WTC11 (cell line): ENCODE measurements at regions not wholly inside any gene's neighbourhood (a gene's known extent, or its start where the extent isn't known, plus 50 kb on each side); places are given as distances from the start of the nearest gene placed in this dataset.

Experiments
- CREM ChIP-seq: sonication (generic); formaldehyde crosslinking; IDR thresholded peaks from 2 replicates; pipeline ENCODE4 v1.8.1; 2022; ENCODE audit warnings: mild to moderate bottlenecking, missing genetic modification reagents, moderate library complexity
- CTCF ChIP-seq: fragments of 200-600 bp; IDR thresholded peaks from 2 replicates; pipeline ENCODE4 v1.8.0; 2022; ENCODE audit warnings: antibody characterized with exemption
- ESRRA ChIP-seq: sonication (generic); formaldehyde crosslinking; IDR thresholded peaks from 2 replicates; pipeline ENCODE4 v1.8.1; 2022; ENCODE audit warnings: mild to moderate bottlenecking, missing genetic modification reagents, borderline replicate concordance
- ETV6 ChIP-seq: sonication (generic); formaldehyde crosslinking; IDR thresholded peaks from 2 replicates; pipeline ENCODE4 v1.8.1; 2022; ENCODE audit warnings: mild to moderate bottlenecking, missing genetic modification reagents
- JUN ChIP-seq: sonication (generic); formaldehyde crosslinking; IDR thresholded peaks from 2 replicates; pipeline ENCODE4 v1.8.0; 2023; ENCODE audit warnings: mild to moderate bottlenecking, missing genetic modification reagents
- OVOL2 ChIP-seq: fragments of 250-450 bp; sonication (Bioruptor Pico); IDR thresholded peaks from 2 replicates; pipeline ENCODE4 v1.9.0; 2021; ENCODE audit warnings: mild to moderate bottlenecking, borderline replicate concordance
- USF2 ChIP-seq: sonication (generic); formaldehyde crosslinking; IDR thresholded peaks from 2 replicates; pipeline ENCODE4 v1.8.1; 2023; ENCODE audit warnings: mild to moderate bottlenecking, missing genetic modification reagents, moderate library complexity
- TF ChIP-seq, protein P1 (sequence below): sonication (generic); formaldehyde crosslinking; conservative IDR thresholded peaks from 2 replicates; pipeline ENCODE4 v1.8.1; 2022; ENCODE audit warnings: mild to moderate bottlenecking, missing genetic modification reagents

DNA sequence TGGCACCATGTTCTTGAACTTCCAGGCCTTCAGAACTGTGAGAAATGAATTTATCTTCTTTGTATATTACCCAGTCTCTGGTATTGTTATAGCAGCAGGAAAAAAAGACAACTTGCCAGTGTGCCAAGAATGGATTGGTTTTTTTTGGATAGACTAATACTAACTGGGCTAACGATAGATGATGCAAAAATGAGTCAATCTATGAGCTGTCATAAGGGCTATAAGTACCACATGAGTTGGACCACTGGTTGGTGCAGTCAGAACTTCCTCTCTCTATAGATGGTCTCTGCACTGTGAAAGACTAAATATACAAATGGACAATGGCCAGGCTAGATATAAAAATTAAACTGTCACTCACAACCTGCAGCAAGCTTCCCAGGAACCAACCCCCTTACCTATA lies 87.6 kb upstream of the COL21A1 start:
- TF ChIP-seq JUN (CRISPR knock-in tag) (no peak), CTCF (no peak), CREM (no peak), OVOL2 (no peak), ETV6 (CRISPR knock-in tag) (no peak), ESRRA (no peak), USF2 (CRISPR knock-in tag) (no peak)
- TF ChIP-seq, protein P1, sequence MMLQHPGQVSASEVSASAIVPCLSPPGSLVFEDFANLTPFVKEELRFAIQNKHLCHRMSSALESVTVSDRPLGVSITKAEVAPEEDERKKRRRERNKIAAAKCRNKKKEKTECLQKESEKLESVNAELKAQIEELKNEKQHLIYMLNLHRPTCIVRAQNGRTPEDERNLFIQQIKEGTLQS (CRISPR knock-in tag) = no peak
